ENCODE measurements at regions not wholly inside any gene's neighbourhood (a gene's known extent, or its start where the extent isn't known, plus 50 kb on each side); places are given as distances from the start of the nearest gene placed in this dataset.
"Not testable (repeated sequence)": the region's sequence is repeated elsewhere in the genome, so short reads cannot be mapped to it uniquely, and the experiment has no call there.

- DNase-seq (ENCODE audit: extremely low read depth, low read depth, low spot score): not testable (repeated sequence)
Measured at GRCh38 chr9:73337182-73337581, 185.5 kb downstream of the ANXA1 start.

GRCh38 chr9:73344060-73344459 lies 192.4 kb downstream of the ANXA1 start:
- DNase-seq (ENCODE audit: extremely low read depth, low read depth, low spot score): no peak

GRCh38 chr9:73347123-73347522 lies 195.5 kb downstream of the ANXA1 start:
- DNase-seq (ENCODE audit: extremely low read depth, low read depth, low spot score): no peak

GRCh38 chr9:73347720-73348119 lies 196.1 kb downstream of the ANXA1 start:
- DNase-seq (ENCODE audit: extremely low read depth, low read depth, low spot score): no peak

- DNase-seq (ENCODE audit: extremely low read depth, low read depth, low spot score): no peak
Measured at GRCh38 chr9:73348471-73348870, 196.8 kb downstream of the ANXA1 start.

- DNase-seq (ENCODE audit: extremely low read depth, low read depth, low spot score): no peak
Measured at GRCh38 chr9:73349476-73349875, 197.8 kb downstream of the ANXA1 start.

- no peak for DNase-seq (ENCODE audit: extremely low read depth, low read depth, low spot score)
Measured at GRCh38 chr9:73357607-73358006, 205.9 kb downstream of the ANXA1 start.

- DNase-seq (ENCODE audit: extremely low read depth, low read depth, low spot score): no peak
Measured at GRCh38 chr9:73370053-73370452, 218.4 kb downstream of the ANXA1 start.

- DNase-seq (ENCODE audit: extremely low read depth, low read depth, low spot score): no peak
Measured at GRCh38 chr9:73371801-73372200, 220.1 kb downstream of the ANXA1 start.

- no peak for DNase-seq (ENCODE audit: extremely low read depth, low read depth, low spot score)
Measured at GRCh38 chr9:73380411-73380810, 228.7 kb downstream of the ANXA1 start.

- DNase-seq (ENCODE audit: extremely low read depth, low read depth, low spot score): no peak
Measured at GRCh38 chr9:73402081-73403028, 250.7 kb downstream of the ANXA1 start.

- no peak for DNase-seq (ENCODE audit: extremely low read depth, low read depth, low spot score)
Measured at GRCh38 chr9:73411494-73411893, 259.8 kb downstream of the ANXA1 start.

GRCh38 chr9:73412874-73413273 lies 261.2 kb downstream of the ANXA1 start:
- no peak for DNase-seq (ENCODE audit: extremely low read depth, low read depth, low spot score)

- no peak for DNase-seq (ENCODE audit: extremely low read depth, low read depth, low spot score)
Measured at GRCh38 chr9:73423891-73424290, 272.2 kb downstream of the ANXA1 start.

GRCh38 chr9:73426269-73426668 lies 274.6 kb downstream of the ANXA1 start:
- DNase-seq (ENCODE audit: extremely low read depth, low read depth, low spot score): no peak

- no peak for DNase-seq (ENCODE audit: extremely low read depth, low read depth, low spot score)
Measured at GRCh38 chr9:73434826-73435225, 283.2 kb downstream of the ANXA1 start.

GRCh38 chr9:73437758-73438157 lies 286.1 kb downstream of the ANXA1 start:
- DNase-seq (ENCODE audit: extremely low read depth, low read depth, low spot score): no peak

GRCh38 chr9:73439839-73440238 lies 288.2 kb downstream of the ANXA1 start:
- DNase-seq (ENCODE audit: extremely low read depth, low read depth, low spot score): not testable (repeated sequence)

GRCh38 chr9:73441223-73441622 lies 289.6 kb downstream of the ANXA1 start:
- DNase-seq (ENCODE audit: extremely low read depth, low read depth, low spot score): no peak

GRCh38 chr9:73441890-73442818 lies 290.5 kb downstream of the ANXA1 start:
- no peak for DNase-seq (ENCODE audit: extremely low read depth, low read depth, low spot score)

- DNase-seq (ENCODE audit: extremely low read depth, low read depth, low spot score): no peak
Measured at GRCh38 chr9:73444821-73445220, 293.2 kb downstream of the ANXA1 start.

Data from glomerular endothelial cell (primary cell).